Astrocyte (in vitro differentiated cells and primary cell): ENCODE measurements at regions not wholly inside any gene's neighbourhood (a gene's known extent, or its start where the extent isn't known, plus 50 kb on each side); places are given as distances from the start of the nearest gene placed in this dataset.

Experiments
- DNase-seq: peaks from one replicate; pipeline ENCODE4 v3.0.0-alpha.2; 2010; ENCODE audit warnings: low read depth
- FAIRE-seq: peaks from 2 replicates; lab custom pipeline; 2011; peaks lifted over from hg19 to GRCh38; lab: Jason Lieb, UNC
- H2AFZ ChIP-seq: 2 replicates; pipeline ENCODE4 v1.6.0; 2012; ENCODE audit warnings: low read depth, low read length, inconsistent platforms
- H3K27ac ChIP-seq: 2 replicates; pipeline ENCODE4 v1.5.1; 2011; ENCODE audit warnings: low read depth, low read length, inconsistent platforms
- H3K27me3 ChIP-seq: 2 replicates; pipeline ENCODE4 v1.6.0; 2011; ENCODE audit warnings: low read length, inconsistent platforms; ENCODE audit not compliant: insufficient read depth
- H3K36me3 ChIP-seq: 2 replicates; pipeline ENCODE4 v1.5.1; 2011; ENCODE audit warnings: low read length, inconsistent platforms; ENCODE audit not compliant: insufficient read depth
- H3K4me1 ChIP-seq: 2 replicates; pipeline ENCODE4 v1.5.1; 2011; ENCODE audit warnings: low read length, inconsistent platforms; ENCODE audit not compliant: insufficient read depth
- H3K4me2 ChIP-seq: 2 replicates; pipeline ENCODE4 v1.6.0; 2012; ENCODE audit warnings: low read length, inconsistent platforms
- H3K4me3 ChIP-seq: 2 replicates; pipeline ENCODE4 v1.5.1; 2011; ENCODE audit warnings: low read depth, mild to moderate bottlenecking, low read length, inconsistent platforms; ENCODE audit not compliant: insufficient read depth
- H3K79me2 ChIP-seq: 2 replicates; pipeline ENCODE4 v1.6.0; 2012; ENCODE audit warnings: mild to moderate bottlenecking, low read length, inconsistent platforms; ENCODE audit not compliant: insufficient read depth
- H3K9ac ChIP-seq: 2 replicates; pipeline ENCODE4 v1.6.0; 2012; ENCODE audit warnings: mild to moderate bottlenecking, low read length, inconsistent platforms
- H3K9me3 ChIP-seq: 2 replicates; pipeline ENCODE4 v1.5.1; 2012; ENCODE audit warnings: low read depth, mild to moderate bottlenecking, low read length, inconsistent platforms; ENCODE audit not compliant: insufficient read depth
- H4K20me1 ChIP-seq: 2 replicates; pipeline ENCODE4 v1.6.0; 2012; ENCODE audit warnings: low read length, inconsistent platforms; ENCODE audit not compliant: insufficient read depth
- H3K27ac Mint-ChIP-seq: one replicate; pipeline ENCODE4 v1.8.0; 2021; ENCODE audit warnings: mild to moderate bottlenecking, mixed read lengths; ENCODE audit not compliant: unreplicated experiment
- H3K27me3 Mint-ChIP-seq: one replicate; pipeline ENCODE4 v1.8.0; 2021; ENCODE audit warnings: low read depth, mixed read lengths; ENCODE audit not compliant: unreplicated experiment
- H3K36me3 Mint-ChIP-seq: one replicate; pipeline ENCODE4 v1.8.0; 2021; ENCODE audit warnings: low read depth, mixed read lengths; ENCODE audit not compliant: unreplicated experiment
- H3K4me1 Mint-ChIP-seq: one replicate; pipeline ENCODE4 v1.8.0; 2021; ENCODE audit warnings: low read depth, mixed read lengths; ENCODE audit not compliant: unreplicated experiment
- H3K4me3 Mint-ChIP-seq: one replicate; pipeline ENCODE4 v1.8.0; 2021; ENCODE audit warnings: mild to moderate bottlenecking, moderate library complexity, mixed read lengths; ENCODE audit not compliant: unreplicated experiment
- H3K9me3 Mint-ChIP-seq: one replicate; pipeline ENCODE4 v1.8.0; 2021; ENCODE audit warnings: mild to moderate bottlenecking, mixed read lengths; ENCODE audit not compliant: unreplicated experiment
- EZH2 ChIP-seq: IDR thresholded peaks from 2 replicates; pipeline ENCODE4 v1.6.1; 2012; ENCODE audit warnings: mild to moderate bottlenecking, low read length, inconsistent platforms; ENCODE audit not compliant: insufficient read depth
- TF ChIP-seq, protein P1 (sequence below): IDR thresholded peaks from 2 replicates; pipeline ENCODE4 v1.5.1; 2011; ENCODE audit warnings: low read depth, mild to moderate bottlenecking, inconsistent platforms, low read length, moderate library complexity; ENCODE audit not compliant: insufficient read depth

DNA sequence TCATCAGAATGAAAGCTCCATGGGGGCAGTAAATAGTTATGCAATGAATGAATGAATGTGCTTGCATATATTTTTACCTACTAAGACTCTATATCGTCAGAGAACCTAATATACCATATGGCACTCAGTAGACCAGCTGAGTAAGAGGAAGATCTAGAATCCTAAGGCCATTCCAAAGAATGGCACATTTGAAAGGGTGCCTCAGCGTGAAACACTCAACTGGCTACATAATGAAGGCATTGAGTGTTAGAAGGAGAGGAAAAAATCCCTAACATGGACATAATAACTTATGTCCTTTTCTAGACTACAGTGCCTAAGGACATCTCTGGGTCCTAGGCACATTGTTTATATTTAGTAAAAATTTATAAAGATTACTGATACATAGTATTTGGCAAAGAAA lies 61.7 kb upstream of the ARID2 start:
- no peaks in the 10 kb centered on the region for H3K27me3 ChIP-seq

DNA sequence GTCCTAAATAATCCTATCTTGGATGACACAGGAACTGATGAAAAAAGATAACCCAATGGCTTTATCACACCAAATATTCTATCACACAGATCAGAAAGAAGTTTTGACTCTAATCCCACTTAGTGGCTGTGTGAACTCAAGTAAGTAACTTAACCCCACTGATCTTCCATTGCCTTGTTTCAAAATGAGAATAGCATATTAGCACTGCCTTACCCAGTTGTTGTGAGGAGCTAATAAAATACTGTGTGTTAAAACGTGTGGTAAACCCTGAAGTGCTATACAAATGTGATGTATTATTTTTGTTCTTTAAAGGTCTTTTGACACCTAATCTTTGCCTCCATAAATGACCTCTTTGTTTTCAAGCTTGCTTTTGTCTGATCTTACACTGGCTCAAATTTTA lies 60.9 kb upstream of the ARID2 start:
- no peak overlapping the region for H3K27ac ChIP-seq
- no peak overlapping the region for H2AFZ ChIP-seq

More for the DNA sequence above, 61.7 kb upstream of the ARID2 start:
- Histone ChIP-seq H3K4me2 (no peak overlapping the region), H3K36me3 (no peaks in the 10 kb centered on the region), H3K9me3 (no peaks in the 10 kb centered on the region), H4K20me1 (no peaks in the 10 kb centered on the region), H3K4me3 (no peak overlapping the region), H3K27ac (no peak overlapping the region), H3K4me1 (peaks cover 4% of the 10 kb centered on the region), H2AFZ (no peak overlapping the region), H3K9ac (no peak overlapping the region), H3K79me2 (no peaks in the 10 kb centered on the region)
- no peak overlapping the region for H3K4me3 Mint-ChIP-seq
- DNase-seq = no peak
- no peak for FAIRE-seq
- peaks cover 23% of the 10 kb centered on the region for H3K4me1 Mint-ChIP-seq
- H3K27me3 Mint-ChIP-seq = no peaks in the 10 kb centered on the region
- H3K9me3 Mint-ChIP-seq = no peaks in the 10 kb centered on the region
- TF ChIP-seq EZH2 = no peak
- TF ChIP-seq, protein P1, sequence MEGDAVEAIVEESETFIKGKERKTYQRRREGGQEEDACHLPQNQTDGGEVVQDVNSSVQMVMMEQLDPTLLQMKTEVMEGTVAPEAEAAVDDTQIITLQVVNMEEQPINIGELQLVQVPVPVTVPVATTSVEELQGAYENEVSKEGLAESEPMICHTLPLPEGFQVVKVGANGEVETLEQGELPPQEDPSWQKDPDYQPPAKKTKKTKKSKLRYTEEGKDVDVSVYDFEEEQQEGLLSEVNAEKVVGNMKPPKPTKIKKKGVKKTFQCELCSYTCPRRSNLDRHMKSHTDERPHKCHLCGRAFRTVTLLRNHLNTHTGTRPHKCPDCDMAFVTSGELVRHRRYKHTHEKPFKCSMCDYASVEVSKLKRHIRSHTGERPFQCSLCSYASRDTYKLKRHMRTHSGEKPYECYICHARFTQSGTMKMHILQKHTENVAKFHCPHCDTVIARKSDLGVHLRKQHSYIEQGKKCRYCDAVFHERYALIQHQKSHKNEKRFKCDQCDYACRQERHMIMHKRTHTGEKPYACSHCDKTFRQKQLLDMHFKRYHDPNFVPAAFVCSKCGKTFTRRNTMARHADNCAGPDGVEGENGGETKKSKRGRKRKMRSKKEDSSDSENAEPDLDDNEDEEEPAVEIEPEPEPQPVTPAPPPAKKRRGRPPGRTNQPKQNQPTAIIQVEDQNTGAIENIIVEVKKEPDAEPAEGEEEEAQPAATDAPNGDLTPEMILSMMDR = no peak
- no peak overlapping the region for H3K27ac Mint-ChIP-seq
- no peaks in the 10 kb centered on the region for H3K36me3 Mint-ChIP-seq

DNA sequence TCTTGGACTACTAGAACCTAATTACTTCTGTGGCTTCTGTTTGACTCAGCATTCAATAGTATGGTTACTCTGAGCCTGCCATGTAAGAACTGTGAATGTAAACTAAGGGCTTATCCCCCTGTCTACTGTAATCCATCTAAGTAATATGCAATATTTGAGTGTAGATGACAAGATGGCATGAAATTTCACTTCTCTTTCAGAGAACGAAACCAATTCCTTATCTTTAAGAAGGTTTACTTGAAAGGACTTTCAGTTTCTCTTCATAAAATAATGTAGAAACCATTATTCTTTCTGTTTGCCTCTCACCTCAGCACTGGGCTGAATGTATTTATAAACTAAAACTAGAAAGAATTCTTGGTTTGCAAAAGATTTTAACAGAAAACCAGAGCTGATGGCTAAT lies 60.4 kb upstream of the ARID2 start:
- Histone ChIP-seq H3K4me1 (peaks cover 4% of the 10 kb centered on the region), H3K9ac (no peak overlapping the region), H3K27me3 (no peaks in the 10 kb centered on the region), H3K4me2 (no peak overlapping the region), H3K4me3 (no peak overlapping the region), H3K79me2 (no peaks in the 10 kb centered on the region), H3K27ac (no peak overlapping the region), H4K20me1 (no peaks in the 10 kb centered on the region), H2AFZ (no peak overlapping the region), H3K9me3 (no peaks in the 10 kb centered on the region), H3K36me3 (no peaks in the 10 kb centered on the region)
- Mint-ChIP-seq H3K27ac (no peak overlapping the region), H3K36me3 (no peaks in the 10 kb centered on the region), H3K27me3 (no peaks in the 10 kb centered on the region), H3K4me3 (no peak overlapping the region), H3K4me1 (peaks cover 23% of the 10 kb centered on the region), H3K9me3 (no peaks in the 10 kb centered on the region)
- no peak for DNase-seq
- no peak for FAIRE-seq
- no peak for TF ChIP-seq EZH2

More for the DNA sequence above, 60.9 kb upstream of the ARID2 start:
- FAIRE-seq (no peak), DNase-seq (no peak)
- H3K27me3 ChIP-seq = no peaks in the 10 kb centered on the region
- TF ChIP-seq, protein P1 = no peak
- TF ChIP-seq EZH2 = no peak
- no peaks in the 10 kb centered on the region for H3K36me3 ChIP-seq
- H3K79me2 ChIP-seq = no peaks in the 10 kb centered on the region
- H3K27ac Mint-ChIP-seq = no peak overlapping the region
- peaks cover 4% of the 10 kb centered on the region for H3K4me1 ChIP-seq
- H3K4me3 ChIP-seq = no peak overlapping the region
- no peaks in the 10 kb centered on the region for H3K27me3 Mint-ChIP-seq
- H3K9me3 Mint-ChIP-seq = no peaks in the 10 kb centered on the region
- H3K9me3 ChIP-seq = no peaks in the 10 kb centered on the region
- no peak overlapping the region for H3K9ac ChIP-seq
- no peak overlapping the region for H3K4me3 Mint-ChIP-seq
- H3K36me3 Mint-ChIP-seq = no peaks in the 10 kb centered on the region
- H3K4me2 ChIP-seq = no peak overlapping the region
- H4K20me1 ChIP-seq = no peaks in the 10 kb centered on the region
- H3K4me1 Mint-ChIP-seq = peaks cover 23% of the 10 kb centered on the region
